ENCODE measurements at regions not wholly inside any gene's neighbourhood (a gene's known extent, or its start where the extent isn't known, plus 50 kb on each side); places are given as distances from the start of the nearest gene placed in this dataset.
"Not testable (repeated sequence)": the region's sequence is repeated elsewhere in the genome, so short reads cannot be mapped to it uniquely, and the experiment has no call there.

- DNase-seq (ENCODE audit: low spot score in 2 of 2), result no peak
- no peaks in the 10 kb centered on the region for H3K36me3 ChIP-seq
- no peak overlapping the region for H3K4me3 ChIP-seq
- H3K9me3 ChIP-seq, result no peaks in the 10 kb centered on the region
- H3K4me1 ChIP-seq, result no peaks in the 10 kb centered on the region
- no peaks in the 10 kb centered on the region for H3K27me3 ChIP-seq
- no peak for TF ChIP-seq CTCF (IDR thresholded peaks at IDR 0.05)
- intact Hi-C loops (cut with DNase I), result no loop called here
- no peak overlapping the region for H3K27ac ChIP-seq
Observed at GRCh38 chr18:1361936-1362335, 457.3 kb downstream of the ADCYAP1 start.

- no peaks in the 10 kb centered on the region for H3K4me1 ChIP-seq
- no peaks in the 10 kb centered on the region for H3K36me3 ChIP-seq
- DNase-seq (ENCODE audit: low spot score in 2 of 2), result no peak
- intact Hi-C loops (cut with DNase I), result no loop called here
- no peaks in the 10 kb centered on the region for H3K27me3 ChIP-seq
- H3K9me3 ChIP-seq, result no peaks in the 10 kb centered on the region
- no peak overlapping the region for H3K27ac ChIP-seq
- H3K4me3 ChIP-seq, result no peak overlapping the region
- no peak for TF ChIP-seq CTCF (IDR thresholded peaks at IDR 0.05)
Observed at GRCh38 chr18:1370552-1370951, 465.9 kb downstream of the ADCYAP1 start.

- Histone ChIP-seq H3K4me1 (no peaks in the 10 kb centered on the region), H3K27ac (no peak overlapping the region), H3K9me3 (no peaks in the 10 kb centered on the region), H3K36me3 (no peaks in the 10 kb centered on the region), H3K4me3 (no peak overlapping the region), H3K27me3 (no peaks in the 10 kb centered on the region)
- no peak for TF ChIP-seq CTCF (IDR thresholded peaks at IDR 0.05)
- DNase-seq (ENCODE audit: low spot score in 2 of 2), result no peak
- intact Hi-C loops (cut with DNase I), result no loop called here
Observed at GRCh38 chr18:1371724-1372123, 467.1 kb downstream of the ADCYAP1 start.

GRCh38 chr18:1383465-1383864, 478.8 kb downstream of the ADCYAP1 start:
- no peak for DNase-seq (ENCODE audit: low spot score in 2 of 2)
- intact Hi-C loops (cut with DNase I), result no loop called here
- H3K27me3 ChIP-seq, result no peaks in the 10 kb centered on the region
- no peak for TF ChIP-seq CTCF (IDR thresholded peaks at IDR 0.05)
- H3K4me3 ChIP-seq, result no peak overlapping the region
- H3K4me1 ChIP-seq, result no peaks in the 10 kb centered on the region
- no peak overlapping the region for H3K27ac ChIP-seq
- peaks cover 0 to 5% of the 10 kb centered on the region in 2 donors for H3K9me3 ChIP-seq
- no peaks in the 10 kb centered on the region for H3K36me3 ChIP-seq

GRCh38 chr18:1388468-1388867, 483.8 kb downstream of the ADCYAP1 start:
- H3K4me3 ChIP-seq; H3K27ac ChIP-seq; H3K36me3 ChIP-seq; intact Hi-C loops (cut with DNase I); DNase-seq (ENCODE audit: low spot score in 2 of 2); H3K27me3 ChIP-seq; H3K9me3 ChIP-seq; H3K4me1 ChIP-seq: not testable (repeated sequence)

- intact Hi-C loops (cut with DNase I), result no loop called here
- H3K36me3 ChIP-seq, result no peaks in the 10 kb centered on the region
- no peaks in the 10 kb centered on the region for H3K4me1 ChIP-seq
- DNase-seq (ENCODE audit: low spot score in 2 of 2), result no peak
- H3K27me3 ChIP-seq, result no peaks in the 10 kb centered on the region
- no peak overlapping the region for H3K4me3 ChIP-seq
- no peak overlapping the region for H3K27ac ChIP-seq
- H3K9me3 ChIP-seq, result peaks cover 0 to 5% of the 10 kb centered on the region in 2 donors
- no peak for TF ChIP-seq CTCF (IDR thresholded peaks at IDR 0.05)
Observed at GRCh38 chr18:1392046-1392445, 487.4 kb downstream of the ADCYAP1 start.

Measured in ascending aorta (tissue), 2 donors.